GM23338 (cell line): ENCODE measurements at regions not wholly inside any gene's neighbourhood (a gene's known extent, or its start where the extent isn't known, plus 50 kb on each side); places are given as distances from the start of the nearest gene placed in this dataset.

Source experiments
- ATAC-seq: fragments of 200-7000 bp; cut with Tn5 transposase; 3 replicates; pipeline ENCODE4 v1.9.1; 2020
- DNase-seq: peaks from one replicate; pipeline ENCODE4 v3.0.0-alpha.2; 2015; ENCODE audit warnings: low spot score
- H2AFZ ChIP-seq: fragments of 200-600 bp; sonication (generic); 2 replicates; pipeline ENCODE4 v1.8.0; 2016; ENCODE audit warnings: antibody characterized with exemption, mild to moderate bottlenecking, moderate library complexity
- H3F3A ChIP-seq: fragments of 200-600 bp; sonication (generic); replicated peaks from 2 replicates; pipeline ENCODE4 v1.8.0; 2017; ENCODE audit warnings: antibody characterized with exemption, mixed run types, low read depth
- H3K27ac ChIP-seq: fragments of 200-600 bp; sonication (generic); 2 replicates; pipeline ENCODE4 v1.6.1; 2016; ENCODE audit warnings: low read depth
- H3K27me3 ChIP-seq: fragments of 200-600 bp; sonication (generic); 2 replicates; pipeline ENCODE4 v1.8.0; 2016; ENCODE audit warnings: mild to moderate bottlenecking, mixed run types, moderate library complexity; ENCODE audit not compliant: insufficient read depth
- H3K36me3 ChIP-seq: fragments of 200-600 bp; sonication (generic); 2 replicates; pipeline ENCODE4 v1.8.0; 2016; ENCODE audit warnings: mild to moderate bottlenecking; ENCODE audit not compliant: insufficient read depth
- H3K4me1 ChIP-seq: fragments of 200-600 bp; sonication (generic); 2 replicates; pipeline ENCODE4 v1.8.0; 2016; ENCODE audit warnings: mild to moderate bottlenecking, moderate library complexity; ENCODE audit not compliant: insufficient read depth
- H3K4me2 ChIP-seq: fragments of 200-600 bp; sonication (generic); 2 replicates; pipeline ENCODE4 v1.7.1; 2017; ENCODE audit warnings: mixed run types
- H3K4me3 ChIP-seq: fragments of 200-600 bp; sonication (generic); 2 replicates; pipeline ENCODE4 v1.6.1; 2016; ENCODE audit warnings: mixed run types
- H3K79me2 ChIP-seq: fragments of 200-600 bp; sonication (generic); replicated peaks from 2 replicates; pipeline ENCODE4 v1.8.0; 2017; ENCODE audit warnings: mild to moderate bottlenecking; ENCODE audit not compliant: insufficient read depth
- H3K9me2 ChIP-seq: fragments of 200-600 bp; sonication (generic); 2 replicates; pipeline ENCODE4 v1.8.0; 2017; ENCODE audit not compliant: insufficient read depth
- H4K20me1 ChIP-seq: fragments of 200-600 bp; sonication (generic); replicated peaks from 2 replicates; pipeline ENCODE4 v1.8.0; 2017; ENCODE audit warnings: mild to moderate bottlenecking; ENCODE audit not compliant: insufficient read depth
- H3K27ac Mint-ChIP-seq: 2 replicates; pipeline ENCODE4 v1.8.0; 2020; ENCODE audit warnings: inconsistent platforms, mild to moderate bottlenecking, moderate library complexity, mixed read lengths
- H3K27me3 Mint-ChIP-seq: 3 replicates; pipeline ENCODE4 v1.8.0; 2022; ENCODE audit warnings: low read depth, mild to moderate bottlenecking, moderate library complexity, mixed read lengths, inconsistent platforms; ENCODE audit not compliant: insufficient read depth, poor library complexity
- H3K36me3 Mint-ChIP-seq: 3 replicates; pipeline ENCODE4 v1.8.0; 2021; ENCODE audit warnings: low read depth, mild to moderate bottlenecking, inconsistent platforms, moderate library complexity, mixed read lengths
- H3K4me1 Mint-ChIP-seq: 3 replicates; pipeline ENCODE4 v1.8.0; 2020; ENCODE audit warnings: mild to moderate bottlenecking, inconsistent platforms, mixed read lengths
- H3K4me3 Mint-ChIP-seq: 3 replicates; pipeline ENCODE4 v1.8.0; 2021; ENCODE audit warnings: moderate library complexity, mild to moderate bottlenecking, inconsistent platforms, mixed read lengths
- H3K9me3 Mint-ChIP-seq: 3 replicates; pipeline ENCODE4 v1.8.0; 2020; ENCODE audit warnings: moderate library complexity, mild to moderate bottlenecking, inconsistent platforms, mixed read lengths
- CREB1 ChIP-seq: fragments of 250-450 bp; sonication (Bioruptor Pico); IDR thresholded peaks from 2 replicates; pipeline ENCODE4 v1.5.0; 2020; ENCODE audit warnings: low read depth, mild to moderate bottlenecking, moderate library complexity
- EZH2 ChIP-seq: fragments of 200-600 bp; sonication (generic); IDR thresholded peaks from one replicate; pipeline ENCODE4 v1.8.0; 2017; ENCODE audit warnings: antibody characterized with exemption, mild to moderate bottlenecking, low read depth; ENCODE audit not compliant: unreplicated experiment
- EZH2phosphoT487 ChIP-seq: fragments of 200-600 bp; sonication (generic); IDR thresholded peaks from one replicate; pipeline ENCODE4 v1.8.1; 2018; ENCODE audit warnings: antibody characterized with exemption; ENCODE audit not compliant: unreplicated experiment
- NANOG ChIP-seq: IDR thresholded peaks from 2 replicates; pipeline ENCODE4 v1.6.1; 2016; ENCODE audit warnings: antibody characterized with exemption, borderline replicate concordance
- POLR2AphosphoS5 ChIP-seq: IDR thresholded peaks from 2 replicates; pipeline ENCODE4 v1.6.1; 2016; ENCODE audit warnings: antibody characterized with exemption, low read depth
- REST ChIP-seq: IDR thresholded peaks from one replicate; pipeline ENCODE4 v1.6.1; 2018; ENCODE audit warnings: antibody characterized with exemption; ENCODE audit not compliant: unreplicated experiment
- STAT1 ChIP-seq: IDR thresholded peaks from one replicate; pipeline ENCODE4 v1.6.1; 2016; ENCODE audit warnings: antibody characterized with exemption; ENCODE audit not compliant: unreplicated experiment
- ZNF114 ChIP-seq: fragments of 250-450 bp; sonication (Bioruptor Pico); IDR thresholded peaks from 2 replicates; pipeline ENCODE4 v1.5.0; 2020; ENCODE audit warnings: mild to moderate bottlenecking, moderate library complexity
- TF ChIP-seq, protein P1 (sequence below): fragments of 250-450 bp; sonication (Bioruptor Pico); IDR thresholded peaks from 2 replicates; pipeline ENCODE4 v1.5.0; 2020; ENCODE audit warnings: mild to moderate bottlenecking, moderate library complexity
- TF ChIP-seq, protein P2 (sequence below): IDR thresholded peaks from 2 replicates; pipeline ENCODE4 v1.6.1; 2016; ENCODE audit warnings: antibody characterized with exemption

GRCh38 chr6:167495506-167496401 lies 170.9 kb downstream of the TTLL2 start:
- no peaks in the 10 kb centered on the region for H3K9me2 ChIP-seq
- Mint-ChIP-seq H3K4me1 (peaks cover 26% of the 10 kb centered on the region), H3K9me3 (no peaks in the 10 kb centered on the region; the same call in 2 of the 3 replicates), H3K36me3 (no peaks in the 10 kb centered on the region), H3K27me3 (peaks cover 8% of the 10 kb centered on the region), H3K4me3 (no peak overlapping the region), H3K27ac (no peak overlapping the region; the same call in 1 of the 2 replicates)
- 0 out of 2 replicates have a peak overlapping the region, but pooled peaks have one; percentile 54 for H2AFZ ChIP-seq
- no peaks in the 10 kb centered on the region for H4K20me1 ChIP-seq
- H3K79me2 ChIP-seq: no peaks in the 10 kb centered on the region
- H3K4me1 ChIP-seq: peaks cover 6% of the 10 kb centered on the region; the same call in 1 of the 2 replicates
- H3K36me3 ChIP-seq: no peaks in the 10 kb centered on the region
- no peaks in the 10 kb centered on the region for H3K27me3 ChIP-seq
- ATAC-seq (peak; percentile 34), DNase-seq (no peak)
- no peaks in the 10 kb centered on the region for H3F3A ChIP-seq
- TF ChIP-seq POLR2AphosphoS5 (no peak), ZNF114 (CRISPR knock-in tag) (no peak), STAT1 (no peak)
- no peak overlapping the region for H3K27ac ChIP-seq
- H3K4me2 ChIP-seq: no peak overlapping the region
- no peak overlapping the region for H3K4me3 ChIP-seq

GRCh38 chr6:167496707-167497106 lies 171.8 kb downstream of the TTLL2 start:
- H3K9me2 ChIP-seq: no peaks in the 10 kb centered on the region
- DNase-seq (no peak), ATAC-seq (no peak)
- no peaks in the 10 kb centered on the region for H3K36me3 Mint-ChIP-seq
- H3K36me3 ChIP-seq: no peaks in the 10 kb centered on the region
- peaks cover 26% of the 10 kb centered on the region for H3K4me1 Mint-ChIP-seq
- H3K4me1 ChIP-seq: peaks cover 6% of the 10 kb centered on the region; the same call in 1 of the 2 replicates
- no peak overlapping the region for H3K4me3 Mint-ChIP-seq
- no peaks in the 10 kb centered on the region; the same call in 2 of the 3 replicates for H3K9me3 Mint-ChIP-seq
- H3K27me3 ChIP-seq: no peaks in the 10 kb centered on the region
- no peaks in the 10 kb centered on the region for H4K20me1 ChIP-seq
- no peak overlapping the region for H2AFZ ChIP-seq
- no peak overlapping the region for H3K27ac Mint-ChIP-seq
- no peaks in the 10 kb centered on the region for H3F3A ChIP-seq
- H3K4me2 ChIP-seq: no peak overlapping the region
- H3K27me3 Mint-ChIP-seq: peaks cover 10% of the 10 kb centered on the region
- H3K79me2 ChIP-seq: no peaks in the 10 kb centered on the region
- H3K4me3 ChIP-seq: no peak overlapping the region
- H3K27ac ChIP-seq: no peak overlapping the region
- no peak for TF ChIP-seq NANOG
- TF ChIP-seq EZH2: no peak
- no peak for TF ChIP-seq CREB1 (CRISPR knock-in tag)
- TF ChIP-seq ZNF114 (CRISPR knock-in tag): no peak
- TF ChIP-seq STAT1: no peak
- TF ChIP-seq, protein P1, sequence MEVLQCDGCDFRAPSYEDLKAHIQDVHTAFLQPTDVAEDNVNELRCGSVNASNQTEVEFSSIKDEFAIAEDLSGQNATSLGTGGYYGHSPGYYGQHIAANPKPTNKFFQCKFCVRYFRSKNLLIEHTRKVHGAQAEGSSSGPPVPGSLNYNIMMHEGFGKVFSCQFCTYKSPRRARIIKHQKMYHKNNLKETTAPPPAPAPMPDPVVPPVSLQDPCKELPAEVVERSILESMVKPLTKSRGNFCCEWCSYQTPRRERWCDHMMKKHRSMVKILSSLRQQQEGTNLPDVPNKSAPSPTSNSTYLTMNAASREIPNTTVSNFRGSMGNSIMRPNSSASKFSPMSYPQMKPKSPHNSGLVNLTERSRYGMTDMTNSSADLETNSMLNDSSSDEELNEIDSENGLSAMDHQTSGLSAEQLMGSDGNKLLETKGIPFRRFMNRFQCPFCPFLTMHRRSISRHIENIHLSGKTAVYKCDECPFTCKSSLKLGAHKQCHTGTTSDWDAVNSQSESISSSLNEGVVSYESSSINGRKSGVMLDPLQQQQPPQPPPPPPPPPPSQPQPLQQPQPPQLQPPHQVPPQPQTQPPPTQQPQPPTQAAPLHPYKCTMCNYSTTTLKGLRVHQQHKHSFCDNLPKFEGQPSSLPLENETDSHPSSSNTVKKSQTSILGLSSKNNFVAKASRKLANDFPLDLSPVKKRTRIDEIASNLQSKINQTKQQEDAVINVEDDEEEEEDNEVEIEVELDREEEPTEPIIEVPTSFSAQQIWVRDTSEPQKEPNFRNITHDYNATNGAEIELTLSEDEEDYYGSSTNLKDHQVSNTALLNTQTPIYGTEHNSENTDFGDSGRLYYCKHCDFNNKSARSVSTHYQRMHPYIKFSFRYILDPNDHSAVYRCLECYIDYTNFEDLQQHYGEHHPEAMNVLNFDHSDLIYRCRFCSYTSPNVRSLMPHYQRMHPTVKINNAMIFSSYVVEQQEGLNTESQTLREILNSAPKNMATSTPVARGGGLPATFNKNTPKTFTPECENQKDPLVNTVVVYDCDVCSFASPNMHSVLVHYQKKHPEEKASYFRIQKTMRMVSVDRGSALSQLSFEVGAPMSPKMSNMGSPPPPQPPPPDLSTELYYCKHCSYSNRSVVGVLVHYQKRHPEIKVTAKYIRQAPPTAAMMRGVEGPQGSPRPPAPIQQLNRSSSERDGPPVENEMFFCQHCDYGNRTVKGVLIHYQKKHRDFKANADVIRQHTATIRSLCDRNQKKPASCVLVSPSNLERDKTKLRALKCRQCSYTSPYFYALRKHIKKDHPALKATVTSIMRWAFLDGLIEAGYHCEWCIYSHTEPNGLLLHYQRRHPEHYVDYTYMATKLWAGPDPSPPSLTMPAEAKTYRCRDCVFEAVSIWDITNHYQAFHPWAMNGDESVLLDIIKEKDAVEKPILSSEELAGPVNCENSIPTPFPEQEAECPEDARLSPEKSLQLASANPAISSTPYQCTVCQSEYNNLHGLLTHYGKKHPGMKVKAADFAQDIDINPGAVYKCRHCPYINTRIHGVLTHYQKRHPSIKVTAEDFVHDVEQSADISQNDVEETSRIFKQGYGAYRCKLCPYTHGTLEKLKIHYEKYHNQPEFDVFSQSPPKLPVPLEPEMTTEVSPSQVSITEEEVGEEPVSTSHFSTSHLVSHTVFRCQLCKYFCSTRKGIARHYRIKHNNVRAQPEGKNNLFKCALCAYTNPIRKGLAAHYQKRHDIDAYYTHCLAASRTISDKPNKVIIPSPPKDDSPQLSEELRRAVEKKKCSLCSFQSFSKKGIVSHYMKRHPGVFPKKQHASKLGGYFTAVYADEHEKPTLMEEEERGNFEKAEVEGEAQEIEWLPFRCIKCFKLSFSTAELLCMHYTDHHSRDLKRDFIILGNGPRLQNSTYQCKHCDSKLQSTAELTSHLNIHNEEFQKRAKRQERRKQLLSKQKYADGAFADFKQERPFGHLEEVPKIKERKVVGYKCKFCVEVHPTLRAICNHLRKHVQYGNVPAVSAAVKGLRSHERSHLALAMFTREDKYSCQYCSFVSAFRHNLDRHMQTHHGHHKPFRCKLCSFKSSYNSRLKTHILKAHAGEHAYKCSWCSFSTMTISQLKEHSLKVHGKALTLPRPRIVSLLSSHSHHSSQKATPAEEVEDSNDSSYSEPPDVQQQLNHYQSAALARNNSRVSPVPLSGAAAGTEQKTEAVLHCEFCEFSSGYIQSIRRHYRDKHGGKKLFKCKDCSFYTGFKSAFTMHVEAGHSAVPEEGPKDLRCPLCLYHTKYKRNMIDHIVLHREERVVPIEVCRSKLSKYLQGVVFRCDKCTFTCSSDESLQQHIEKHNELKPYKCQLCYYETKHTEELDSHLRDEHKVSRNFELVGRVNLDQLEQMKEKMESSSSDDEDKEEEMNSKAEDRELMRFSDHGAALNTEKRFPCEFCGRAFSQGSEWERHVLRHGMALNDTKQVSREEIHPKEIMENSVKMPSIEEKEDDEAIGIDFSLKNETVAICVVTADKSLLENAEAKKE (CRISPR knock-in tag): no peak
- TF ChIP-seq EZH2phosphoT487: no peak
- TF ChIP-seq POLR2AphosphoS5: no peak
- TF ChIP-seq REST: no peak
- TF ChIP-seq, protein P2, sequence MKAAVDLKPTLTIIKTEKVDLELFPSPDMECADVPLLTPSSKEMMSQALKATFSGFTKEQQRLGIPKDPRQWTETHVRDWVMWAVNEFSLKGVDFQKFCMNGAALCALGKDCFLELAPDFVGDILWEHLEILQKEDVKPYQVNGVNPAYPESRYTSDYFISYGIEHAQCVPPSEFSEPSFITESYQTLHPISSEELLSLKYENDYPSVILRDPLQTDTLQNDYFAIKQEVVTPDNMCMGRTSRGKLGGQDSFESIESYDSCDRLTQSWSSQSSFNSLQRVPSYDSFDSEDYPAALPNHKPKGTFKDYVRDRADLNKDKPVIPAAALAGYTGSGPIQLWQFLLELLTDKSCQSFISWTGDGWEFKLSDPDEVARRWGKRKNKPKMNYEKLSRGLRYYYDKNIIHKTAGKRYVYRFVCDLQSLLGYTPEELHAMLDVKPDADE: no peak
